Endothelial cell of umbilical vein (primary cell): ENCODE measurements at regions not wholly inside any gene's neighbourhood (a gene's known extent, or its start where the extent isn't known, plus 50 kb on each side); places are given as distances from the start of the nearest gene placed in this dataset.

Source experiments
- EZH2 ChIP-seq: IDR thresholded peaks from 2 replicates; pipeline ENCODE4 v1.6.1; 2012; ENCODE audit warnings: borderline replicate concordance, low read depth, mild to moderate bottlenecking, moderate library complexity, low read length, inconsistent platforms; ENCODE audit not compliant: severe bottlenecking
- MAX ChIP-seq: IDR thresholded peaks from 2 replicates; pipeline ENCODE4 v1.6.1; 2011; ENCODE audit not compliant: insufficient read depth, insufficient read length
- POLR2AphosphoS5 ChIP-seq: IDR thresholded peaks from 2 replicates; pipeline ENCODE4 v1.6.1; 2012; ENCODE audit warnings: low read depth, mild to moderate bottlenecking, control low read depth, low read length, moderate library complexity; ENCODE audit not compliant: insufficient read depth

GRCh38 chrY:13127476-13127875 is 222.8 kb downstream of the DDX3Y start:
- no peak for TF ChIP-seq EZH2
- no peak for TF ChIP-seq MAX
- TF ChIP-seq POLR2AphosphoS5 = no peak
